NB4 (cell line): ENCODE measurements at regions not wholly inside any gene's neighbourhood (a gene's known extent, or its start where the extent isn't known, plus 50 kb on each side); places are given as distances from the start of the nearest gene placed in this dataset.

Source experiments
- MYC ChIP-seq: IDR thresholded peaks from 2 replicates; pipeline ENCODE4 v1.6.1; 2011; ENCODE audit warnings: low read depth, low read length
- POLR2A ChIP-seq: IDR thresholded peaks from 2 replicates; pipeline ENCODE4 v1.6.1; 2011; ENCODE audit warnings: mild to moderate bottlenecking; ENCODE audit not compliant: insufficient read length; ENCODE audit errors: extremely low read depth
- TF ChIP-seq, protein P1 (sequence below): IDR thresholded peaks from one replicate; pipeline ENCODE4 v1.5.1; 2012; ENCODE audit warnings: low read depth, low read length
- TF ChIP-seq, protein P2 (sequence below): IDR thresholded peaks from 2 replicates; pipeline ENCODE4 v1.6.1; 2011; ENCODE audit warnings: low read depth, low read length

DNA sequence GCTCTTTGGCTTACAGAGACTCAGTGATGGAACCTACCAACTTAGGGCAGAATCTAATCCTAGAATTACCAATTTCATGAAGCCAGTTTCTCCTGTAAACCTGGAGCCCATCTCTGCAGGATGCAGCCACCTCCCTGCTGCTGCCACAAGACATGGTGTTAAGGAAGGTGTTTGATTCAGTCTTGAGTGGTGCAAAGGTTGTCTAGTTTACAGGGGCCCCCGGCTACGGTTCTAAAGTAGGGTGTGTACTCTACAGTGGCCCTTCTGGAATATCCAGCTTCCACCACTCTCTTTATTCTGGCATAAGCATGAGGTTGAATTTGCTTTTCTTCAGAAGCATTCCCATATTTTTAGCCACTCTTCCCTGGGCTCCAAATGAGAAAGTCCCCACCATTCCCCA, 154.1 kb upstream of the GRIP1 start:
- TF ChIP-seq, protein P1, sequence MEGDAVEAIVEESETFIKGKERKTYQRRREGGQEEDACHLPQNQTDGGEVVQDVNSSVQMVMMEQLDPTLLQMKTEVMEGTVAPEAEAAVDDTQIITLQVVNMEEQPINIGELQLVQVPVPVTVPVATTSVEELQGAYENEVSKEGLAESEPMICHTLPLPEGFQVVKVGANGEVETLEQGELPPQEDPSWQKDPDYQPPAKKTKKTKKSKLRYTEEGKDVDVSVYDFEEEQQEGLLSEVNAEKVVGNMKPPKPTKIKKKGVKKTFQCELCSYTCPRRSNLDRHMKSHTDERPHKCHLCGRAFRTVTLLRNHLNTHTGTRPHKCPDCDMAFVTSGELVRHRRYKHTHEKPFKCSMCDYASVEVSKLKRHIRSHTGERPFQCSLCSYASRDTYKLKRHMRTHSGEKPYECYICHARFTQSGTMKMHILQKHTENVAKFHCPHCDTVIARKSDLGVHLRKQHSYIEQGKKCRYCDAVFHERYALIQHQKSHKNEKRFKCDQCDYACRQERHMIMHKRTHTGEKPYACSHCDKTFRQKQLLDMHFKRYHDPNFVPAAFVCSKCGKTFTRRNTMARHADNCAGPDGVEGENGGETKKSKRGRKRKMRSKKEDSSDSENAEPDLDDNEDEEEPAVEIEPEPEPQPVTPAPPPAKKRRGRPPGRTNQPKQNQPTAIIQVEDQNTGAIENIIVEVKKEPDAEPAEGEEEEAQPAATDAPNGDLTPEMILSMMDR = no peak
- TF ChIP-seq POLR2A (no peak), MYC (no peak)
- TF ChIP-seq, protein P2, sequence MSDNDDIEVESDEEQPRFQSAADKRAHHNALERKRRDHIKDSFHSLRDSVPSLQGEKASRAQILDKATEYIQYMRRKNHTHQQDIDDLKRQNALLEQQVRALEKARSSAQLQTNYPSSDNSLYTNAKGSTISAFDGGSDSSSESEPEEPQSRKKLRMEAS = no peak
